ENCODE measurements at regions not wholly inside any gene's neighbourhood (a gene's known extent, or its start where the extent isn't known, plus 50 kb on each side); places are given as distances from the start of the nearest gene placed in this dataset.
"Not testable (repeated sequence)": the region's sequence is repeated elsewhere in the genome, so short reads cannot be mapped to it uniquely, and the experiment has no call there.

GRCh38 chr7:66451713-66452112 is 177.0 kb upstream of the KCTD7 start:
- not testable (repeated sequence) for TF ChIP-seq NFE2L2 (IDR thresholded peaks at IDR 0.05; ENCODE audit: low read depth, low read length); CTCF (conservative IDR thresholded peaks at IDR 0.05; ENCODE audit: low read depth, low read length); CEBPB (IDR thresholded peaks at IDR 0.05; ENCODE audit: low read depth, low read length); RFX5 (IDR thresholded peaks at IDR 0.05; ENCODE audit: low read depth, low read length); POLR2A (IDR thresholded peaks at IDR 0.05; ENCODE audit: low read depth, low read length)
